WTC11 (cell line): ENCODE measurements at regions not wholly inside any gene's neighbourhood (a gene's known extent, or its start where the extent isn't known, plus 50 kb on each side); places are given as distances from the start of the nearest gene placed in this dataset.

Experiments used
- ATAC-seq: fragments of 200-7000 bp; cut with Tn5 transposase; 2 replicates; pipeline ENCODE4 v1.10.0; 2021; ENCODE audit warnings: mild to moderate bottlenecking, moderate library complexity
- CTCF ChIA-PET: fragments of 300-600 bp; sonication (Branson Sonifier 250); formaldehyde crosslinking; loops from one replicate; lab custom pipeline; 2021; ENCODE audit warnings: antibody characterized with exemption; lab: Charles Lee
- POLR2A ChIA-PET: fragments of 350-600 bp; sonication (Branson Sonifier 250); formaldehyde crosslinking; loops from one replicate; lab custom pipeline; 2021; ENCODE audit warnings: antibody characterized with exemption; lab: Charles Lee
- DNase-seq: peaks from one replicate; pipeline ENCODE4 v3.0.0; 2021; ENCODE audit warnings: low spot score
- H3K27ac Mint-ChIP-seq: 2 replicates; pipeline ENCODE4 v1.8.0; 2021; ENCODE audit warnings: mixed read lengths
- H3K27me3 Mint-ChIP-seq: 2 replicates; pipeline ENCODE4 v1.8.0; 2021; ENCODE audit warnings: low read depth, mild to moderate bottlenecking, moderate library complexity, mixed read lengths
- H3K36me3 Mint-ChIP-seq: 2 replicates; pipeline ENCODE4 v1.8.0; 2021; ENCODE audit warnings: mixed read lengths
- H3K4me1 Mint-ChIP-seq: 2 replicates; pipeline ENCODE4 v1.8.0; 2022; ENCODE audit warnings: mixed read lengths
- H3K4me3 Mint-ChIP-seq: 2 replicates; pipeline ENCODE4 v1.8.0; 2021; ENCODE audit warnings: mild to moderate bottlenecking, moderate library complexity, mixed read lengths
- H3K9me3 Mint-ChIP-seq: 2 replicates; pipeline ENCODE4 v1.8.0; 2021; ENCODE audit warnings: mixed read lengths
- ATF3 ChIP-seq: sonication (generic); formaldehyde crosslinking; conservative IDR thresholded peaks from 2 replicates; pipeline ENCODE4 v1.8.1; 2022; ENCODE audit warnings: mild to moderate bottlenecking, missing genetic modification reagents
- ATF6 ChIP-seq: sonication (generic); formaldehyde crosslinking; IDR thresholded peaks from 2 replicates; pipeline ENCODE4 v1.8.1; 2023; ENCODE audit warnings: mild to moderate bottlenecking, missing genetic modification reagents
- CBFB ChIP-seq: sonication (generic); formaldehyde crosslinking; IDR thresholded peaks from 2 replicates; pipeline ENCODE4 v1.8.1; 2022; ENCODE audit warnings: mild to moderate bottlenecking, low read depth, missing genetic modification reagents
- EMX1 ChIP-seq: fragments of 250-450 bp; sonication (Bioruptor Pico); IDR thresholded peaks from 2 replicates; pipeline ENCODE4 v1.8.0; 2021; ENCODE audit warnings: mild to moderate bottlenecking
- ERG ChIP-seq: fragments of 250-450 bp; sonication (Bioruptor Pico); IDR thresholded peaks from 2 replicates; pipeline ENCODE4 v1.8.0; 2021; ENCODE audit warnings: mild to moderate bottlenecking
- ETV6 ChIP-seq: sonication (generic); formaldehyde crosslinking; IDR thresholded peaks from 2 replicates; pipeline ENCODE4 v1.8.1; 2022; ENCODE audit warnings: mild to moderate bottlenecking, missing genetic modification reagents
- FOXJ3 ChIP-seq: sonication (generic); formaldehyde crosslinking; IDR thresholded peaks from 2 replicates; pipeline ENCODE4 v1.9.0; 2021; ENCODE audit warnings: missing genetic modification reagents, mild to moderate bottlenecking, borderline replicate concordance
- FOXK1 ChIP-seq: sonication (generic); formaldehyde crosslinking; IDR thresholded peaks from 2 replicates; pipeline ENCODE4 v1.8.0; 2022; ENCODE audit warnings: mild to moderate bottlenecking, moderate library complexity, missing genetic modification reagents
- FOXP4 ChIP-seq: sonication (generic); formaldehyde crosslinking; IDR thresholded peaks from 2 replicates; pipeline ENCODE4 v1.8.0; 2022; ENCODE audit warnings: mild to moderate bottlenecking, missing genetic modification reagents
- HMGXB4 ChIP-seq: sonication (generic); formaldehyde crosslinking; IDR thresholded peaks from 2 replicates; pipeline ENCODE4 v1.8.1; 2023; ENCODE audit warnings: mild to moderate bottlenecking, moderate library complexity, missing genetic modification reagents
- JAZF1 ChIP-seq: fragments of 250-450 bp; sonication (Bioruptor Pico); IDR thresholded peaks from 2 replicates; pipeline ENCODE4 v1.9.0; 2021; ENCODE audit warnings: moderate library complexity, mild to moderate bottlenecking, inconsistent platforms
- PRRX2 ChIP-seq: fragments of 250-450 bp; sonication (Bioruptor Pico); IDR thresholded peaks from 2 replicates; pipeline ENCODE4 v1.8.0; 2021; ENCODE audit warnings: mild to moderate bottlenecking
- RORB ChIP-seq: fragments of 250-450 bp; sonication (Bioruptor Pico); IDR thresholded peaks from 2 replicates; pipeline ENCODE4 v1.9.0; 2021; ENCODE audit warnings: mild to moderate bottlenecking
- SOX15 ChIP-seq: fragments of 250-450 bp; sonication (Bioruptor Pico); IDR thresholded peaks from 2 replicates; pipeline ENCODE4 v1.9.0; 2021; ENCODE audit warnings: mild to moderate bottlenecking
- TCF7 ChIP-seq: sonication (generic); formaldehyde crosslinking; IDR thresholded peaks from 2 replicates; pipeline ENCODE4 v1.8.0; 2022; ENCODE audit warnings: mild to moderate bottlenecking, low read depth, missing genetic modification reagents, moderate library complexity
- TEAD4 ChIP-seq: sonication (generic); formaldehyde crosslinking; IDR thresholded peaks from 2 replicates; pipeline ENCODE4 v1.8.0; 2022; ENCODE audit warnings: mild to moderate bottlenecking, missing genetic modification reagents
- USF1 ChIP-seq: sonication (generic); formaldehyde crosslinking; IDR thresholded peaks from 2 replicates; pipeline ENCODE4 v1.8.0; 2022; ENCODE audit warnings: mild to moderate bottlenecking, missing genetic modification reagents
- ZNF317 ChIP-seq: sonication (generic); formaldehyde crosslinking; IDR thresholded peaks from 2 replicates; pipeline ENCODE4 v1.8.1; 2023; ENCODE audit warnings: low read depth, mild to moderate bottlenecking, moderate library complexity, missing genetic modification reagents, borderline replicate concordance
- ZNF512 ChIP-seq: sonication (generic); formaldehyde crosslinking; IDR thresholded peaks from 2 replicates; pipeline ENCODE4 v1.8.1; 2022; ENCODE audit warnings: missing genetic modification reagents, borderline replicate concordance
- ZSCAN18 ChIP-seq: fragments of 250-450 bp; sonication (Bioruptor Pico); IDR thresholded peaks from 2 replicates; pipeline ENCODE4 v2.1.2; 2022; ENCODE audit warnings: mild to moderate bottlenecking, moderate library complexity

GRCh38 chr15:70253461-70254156 is 155.9 kb upstream of the TLE3 start:
- POLR2A ChIA-PET, result no interaction called here

More at GRCh38 chr15:70253461-70254156, 155.9 kb upstream of the TLE3 start:
- TF ChIP-seq JAZF1 (CRISPR knock-in tag) (no peak), HMGXB4 (no peak), USF1 (CRISPR knock-in tag) (no peak), EMX1 (no peak), ZNF512 (CRISPR knock-in tag) (no peak), FOXK1 (CRISPR knock-in tag) (no peak), SOX15 (CRISPR knock-in tag) (no peak), FOXP4 (CRISPR knock-in tag) (no peak), ETV6 (CRISPR knock-in tag) (no peak), ERG (CRISPR knock-in tag) (no peak), ATF6 (CRISPR knock-in tag) (no peak), ZNF317 (CRISPR knock-in tag) (no peak), CBFB (CRISPR knock-in tag) (no peak), ZSCAN18 (no peak), FOXJ3 (CRISPR knock-in tag) (no peak), ATF3 (no peak), TCF7 (CRISPR knock-in tag) (no peak), TEAD4 (CRISPR knock-in tag) (no peak), RORB (CRISPR knock-in tag) (no peak), PRRX2 (CRISPR knock-in tag) (no peak)
- DNase-seq (no peak), ATAC-seq (no peak)
- Mint-ChIP-seq H3K4me3 (no peak overlapping the region), H3K9me3 (no peaks in the 10 kb centered on the region), H3K27me3 (no peaks in the 10 kb centered on the region), H3K4me1 (peaks cover 16% of the 10 kb centered on the region), H3K36me3 (no peaks in the 10 kb centered on the region), H3K27ac (no peak overlapping the region)
- CTCF ChIA-PET, result no interaction called here
